ENCODE measurements at regions not wholly inside any gene's neighbourhood (a gene's known extent, or its start where the extent isn't known, plus 50 kb on each side); places are given as distances from the start of the nearest gene placed in this dataset.

DNA sequence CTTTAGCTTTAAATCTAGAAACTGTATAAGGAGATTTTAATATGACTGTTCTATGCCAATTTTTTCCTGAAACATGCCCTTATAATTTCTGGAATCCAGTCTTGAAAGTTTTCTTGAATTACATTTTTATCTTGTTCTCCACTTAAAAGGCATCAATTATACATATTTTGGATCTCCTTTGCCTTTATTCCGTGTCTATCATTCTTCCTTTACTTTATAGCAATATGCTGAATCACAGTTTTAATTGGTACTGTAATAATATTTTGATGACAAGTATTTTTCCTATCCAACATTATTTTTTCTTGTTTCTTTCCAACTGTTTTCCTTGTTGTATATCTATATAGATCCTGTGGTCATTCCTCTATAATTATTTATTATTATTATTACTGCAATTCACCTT is 361.2 kb downstream of the PIK3R1 start:
- Mint-ChIP-seq H3K27me3 (ENCODE audit: insufficient read depth, low read depth) (no peaks in the 10 kb centered on the region), H3K9me3 (peaks cover 21% of the 10 kb centered on the region), H3K27ac (no peak overlapping the region), H3K36me3 (peaks cover 2% of the 10 kb centered on the region), H3K4me3 (no peak overlapping the region), H3K4me1 (no peaks in the 10 kb centered on the region)
- Histone ChIP-seq H3K36me3 (peaks cover 3% of the 10 kb centered on the region), H3K9ac (no peak overlapping the region), H2AFZ (replicated peaks) (no peak overlapping the region), H3K79me2 (ENCODE audit: low read depth) (no peaks in the 10 kb centered on the region), H3K27ac (no peak overlapping the region), H3K4me1 (no peaks in the 10 kb centered on the region), H3K9me3 (ENCODE audit: low read depth) (peaks cover 8% of the 10 kb centered on the region), H3K27me3 (no peaks in the 10 kb centered on the region), H3K4me3 (no peak overlapping the region), H3F3A (ENCODE audit: low read depth) (no peaks in the 10 kb centered on the region), H4K20me1 (ENCODE audit: low read depth) (no peaks in the 10 kb centered on the region), H3K4me2 (no peak overlapping the region)
- TF ChIP-seq EZH2phosphoT487 (IDR thresholded peaks at IDR 0.05) (no peak), EZH2 (IDR thresholded peaks at IDR 0.05) (no peak)
- TF ChIP-seq, protein P1, sequence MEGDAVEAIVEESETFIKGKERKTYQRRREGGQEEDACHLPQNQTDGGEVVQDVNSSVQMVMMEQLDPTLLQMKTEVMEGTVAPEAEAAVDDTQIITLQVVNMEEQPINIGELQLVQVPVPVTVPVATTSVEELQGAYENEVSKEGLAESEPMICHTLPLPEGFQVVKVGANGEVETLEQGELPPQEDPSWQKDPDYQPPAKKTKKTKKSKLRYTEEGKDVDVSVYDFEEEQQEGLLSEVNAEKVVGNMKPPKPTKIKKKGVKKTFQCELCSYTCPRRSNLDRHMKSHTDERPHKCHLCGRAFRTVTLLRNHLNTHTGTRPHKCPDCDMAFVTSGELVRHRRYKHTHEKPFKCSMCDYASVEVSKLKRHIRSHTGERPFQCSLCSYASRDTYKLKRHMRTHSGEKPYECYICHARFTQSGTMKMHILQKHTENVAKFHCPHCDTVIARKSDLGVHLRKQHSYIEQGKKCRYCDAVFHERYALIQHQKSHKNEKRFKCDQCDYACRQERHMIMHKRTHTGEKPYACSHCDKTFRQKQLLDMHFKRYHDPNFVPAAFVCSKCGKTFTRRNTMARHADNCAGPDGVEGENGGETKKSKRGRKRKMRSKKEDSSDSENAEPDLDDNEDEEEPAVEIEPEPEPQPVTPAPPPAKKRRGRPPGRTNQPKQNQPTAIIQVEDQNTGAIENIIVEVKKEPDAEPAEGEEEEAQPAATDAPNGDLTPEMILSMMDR (IDR thresholded peaks at IDR 0.05): no peak
- DNase-seq (ENCODE audit: low spot score): no peak

DNA sequence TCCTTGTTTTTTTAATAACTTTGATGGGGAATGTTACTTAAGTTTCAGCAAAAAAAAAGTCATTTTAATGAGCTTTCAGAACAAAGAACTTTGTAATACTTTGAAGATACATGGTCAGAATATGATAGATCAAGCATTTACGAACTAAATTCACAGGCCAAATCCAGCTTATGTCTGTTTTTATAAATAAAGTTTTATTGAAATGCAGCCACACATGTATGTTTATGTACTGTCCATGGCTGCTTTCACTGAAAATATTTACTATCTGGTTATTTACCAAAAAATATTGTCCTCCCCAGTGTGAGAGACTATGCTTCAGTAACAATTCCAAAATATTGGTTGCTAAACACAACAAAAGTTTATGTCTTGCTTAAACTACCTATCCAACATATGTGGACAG is 366.7 kb downstream of the PIK3R1 start:
- Histone ChIP-seq H3K27ac (no peak overlapping the region), H3K79me2 (ENCODE audit: low read depth) (no peaks in the 10 kb centered on the region), H3K9me3 (ENCODE audit: low read depth) (no peaks in the 10 kb centered on the region), H3K4me3 (no peak overlapping the region), H2AFZ (replicated peaks) (no peak overlapping the region), H3K4me2 (no peak overlapping the region), H3K27me3 (no peaks in the 10 kb centered on the region), H3F3A (ENCODE audit: low read depth) (no peaks in the 10 kb centered on the region), H3K9ac (no peak overlapping the region), H3K36me3 (no peaks in the 10 kb centered on the region), H3K4me1 (no peaks in the 10 kb centered on the region), H4K20me1 (ENCODE audit: low read depth) (no peaks in the 10 kb centered on the region)
- Mint-ChIP-seq H3K9me3 (peaks cover 10% of the 10 kb centered on the region), H3K4me1 (no peaks in the 10 kb centered on the region), H3K27me3 (ENCODE audit: insufficient read depth, low read depth) (no peaks in the 10 kb centered on the region), H3K4me3 (no peak overlapping the region), H3K36me3 (peaks cover 2% of the 10 kb centered on the region), H3K27ac (no peak overlapping the region)
- no peak for DNase-seq (ENCODE audit: low spot score)
- TF ChIP-seq EZH2 (IDR thresholded peaks at IDR 0.05) (no peak), EZH2phosphoT487 (IDR thresholded peaks at IDR 0.05) (no peak)
- TF ChIP-seq, protein P1 (IDR thresholded peaks at IDR 0.05): no peak

DNA sequence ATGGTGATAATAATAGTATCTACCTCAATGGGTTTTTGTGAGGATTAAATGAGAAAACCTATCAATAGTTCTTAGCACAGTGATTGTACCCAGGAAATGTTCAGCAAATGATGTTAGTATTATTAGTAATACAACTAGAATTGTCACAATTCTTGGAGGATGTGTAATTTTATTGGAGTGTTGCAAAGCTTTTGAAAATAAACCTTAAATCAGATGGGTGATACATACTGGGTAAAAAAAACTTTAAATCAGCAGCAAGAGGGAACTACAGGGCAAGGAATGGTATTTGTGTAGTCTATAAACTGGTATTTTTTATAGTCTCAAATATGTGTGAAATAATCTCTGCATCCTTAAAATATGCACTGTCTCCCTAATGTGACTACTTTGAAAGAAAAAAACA is 371.6 kb downstream of the PIK3R1 start:
- peaks cover 3% of the 10 kb centered on the region for H3K9me3 Mint-ChIP-seq
- peaks cover 3% of the 10 kb centered on the region for H3K4me1 Mint-ChIP-seq
- H3F3A ChIP-seq (ENCODE audit: low read depth): no peaks in the 10 kb centered on the region
- no peak for DNase-seq (ENCODE audit: low spot score)
- H3K4me2 ChIP-seq: no peak overlapping the region
- H3K36me3 ChIP-seq: no peaks in the 10 kb centered on the region
- no peaks in the 10 kb centered on the region for H3K36me3 Mint-ChIP-seq
- H3K27ac ChIP-seq: no peak overlapping the region
- TF ChIP-seq, protein P1 (IDR thresholded peaks at IDR 0.05): no peak
- no peak for TF ChIP-seq EZH2phosphoT487 (IDR thresholded peaks at IDR 0.05)
- TF ChIP-seq EZH2 (IDR thresholded peaks at IDR 0.05): no peak
- H3K9ac ChIP-seq: no peak overlapping the region
- no peaks in the 10 kb centered on the region for H3K27me3 Mint-ChIP-seq (ENCODE audit: insufficient read depth, low read depth)
- H2AFZ ChIP-seq (replicated peaks): peak overlapping the region; percentile 15
- no peak overlapping the region for H3K4me3 ChIP-seq
- H4K20me1 ChIP-seq (ENCODE audit: low read depth): no peaks in the 10 kb centered on the region
- H3K79me2 ChIP-seq (ENCODE audit: low read depth): no peaks in the 10 kb centered on the region
- no peak overlapping the region for H3K27ac Mint-ChIP-seq
- peaks cover 3% of the 10 kb centered on the region for H3K4me1 ChIP-seq
- H3K4me3 Mint-ChIP-seq: no peak overlapping the region
- H3K27me3 ChIP-seq: no peaks in the 10 kb centered on the region
- no peaks in the 10 kb centered on the region for H3K9me3 ChIP-seq (ENCODE audit: low read depth)

Measured in neural progenitor cell (in vitro differentiated cells).